HG03025 (cell line): ENCODE measurements at regions not wholly inside any gene's neighbourhood (a gene's known extent, or its start where the extent isn't known, plus 50 kb on each side); places are given as distances from the start of the nearest gene placed in this dataset.
"Not testable (repeated sequence)": the region's sequence is repeated elsewhere in the genome, so short reads cannot be mapped to it uniquely, and the experiment has no call there.

Experiments used
- ATAC-seq: cut with Tn5 transposase; IDR thresholded peaks from one replicate; pipeline ENCODE4 v1.9.1; 2021; ENCODE audit warnings: mild to moderate bottlenecking, moderate library complexity; ENCODE audit not compliant: unreplicated experiment, low FRiP score

DNA sequence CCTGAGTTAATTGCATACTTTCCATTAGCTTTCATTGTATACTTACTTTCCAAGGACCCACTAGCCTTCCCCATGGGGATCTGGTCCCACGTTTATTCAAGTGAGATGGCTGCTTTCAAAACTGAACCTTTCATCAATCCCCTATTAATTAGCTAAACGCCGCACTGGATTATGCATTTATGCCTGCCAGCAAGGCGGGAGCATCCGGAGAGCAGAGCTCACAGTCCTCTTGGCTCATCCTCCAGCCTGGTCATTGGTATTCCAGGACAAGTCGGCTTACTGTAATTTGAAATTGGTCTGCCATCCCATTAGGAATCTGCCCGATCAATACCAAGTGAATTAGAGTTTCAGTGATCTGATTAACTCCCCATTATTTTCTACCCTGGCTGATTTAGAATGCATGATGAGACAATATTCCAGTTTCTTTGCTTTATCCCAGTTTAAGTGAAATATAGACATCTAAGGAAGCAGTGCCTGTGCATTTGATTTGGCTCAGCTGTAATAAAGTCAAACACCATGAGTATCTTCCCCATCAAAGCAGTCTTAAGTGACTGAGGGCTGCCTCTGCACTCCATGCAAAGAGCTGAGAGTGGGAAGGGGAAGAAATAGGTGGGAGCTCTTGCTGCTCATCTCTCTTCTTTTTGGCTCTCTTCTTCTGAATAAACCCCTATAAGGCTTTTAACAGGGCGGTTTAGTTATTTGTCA lies 411.4 kb downstream of the GPAT3 start:
- ATAC-seq: no peak

- ATAC-seq: not testable (repeated sequence)
These were observed 407.8 kb downstream of the GPAT3 start for GRCh38 chr4:83943691-83944090.

DNA sequence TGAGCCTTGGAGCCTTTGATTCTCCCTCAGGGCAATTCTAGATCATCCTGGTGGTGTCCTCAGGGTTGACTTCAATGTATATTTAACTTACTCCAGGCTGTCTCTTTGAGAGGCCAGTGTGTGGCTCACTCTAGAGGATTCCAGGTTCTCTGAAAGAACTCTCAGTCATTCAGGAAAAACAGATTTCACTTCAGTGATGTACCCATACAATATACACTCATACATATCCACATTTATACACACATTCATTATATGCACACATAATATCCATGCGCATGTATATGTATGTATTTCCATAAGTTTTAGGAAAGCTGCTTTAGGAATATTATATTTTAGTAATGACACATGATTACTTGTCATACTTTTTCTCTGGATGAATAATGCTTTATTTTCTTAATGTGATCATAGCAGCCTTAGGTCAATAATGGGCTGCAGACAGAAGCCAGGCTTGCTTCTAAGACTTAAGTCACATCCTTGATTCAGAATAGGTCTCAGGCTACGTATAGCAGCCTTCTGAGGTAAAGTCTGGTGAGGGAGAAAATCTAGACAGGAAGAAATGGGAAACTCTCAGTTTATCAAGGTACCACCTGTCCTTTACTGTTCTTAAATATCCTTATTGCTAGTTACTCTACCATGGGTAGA lies 397.0 kb downstream of the GPAT3 start:
- no peak for ATAC-seq

DNA sequence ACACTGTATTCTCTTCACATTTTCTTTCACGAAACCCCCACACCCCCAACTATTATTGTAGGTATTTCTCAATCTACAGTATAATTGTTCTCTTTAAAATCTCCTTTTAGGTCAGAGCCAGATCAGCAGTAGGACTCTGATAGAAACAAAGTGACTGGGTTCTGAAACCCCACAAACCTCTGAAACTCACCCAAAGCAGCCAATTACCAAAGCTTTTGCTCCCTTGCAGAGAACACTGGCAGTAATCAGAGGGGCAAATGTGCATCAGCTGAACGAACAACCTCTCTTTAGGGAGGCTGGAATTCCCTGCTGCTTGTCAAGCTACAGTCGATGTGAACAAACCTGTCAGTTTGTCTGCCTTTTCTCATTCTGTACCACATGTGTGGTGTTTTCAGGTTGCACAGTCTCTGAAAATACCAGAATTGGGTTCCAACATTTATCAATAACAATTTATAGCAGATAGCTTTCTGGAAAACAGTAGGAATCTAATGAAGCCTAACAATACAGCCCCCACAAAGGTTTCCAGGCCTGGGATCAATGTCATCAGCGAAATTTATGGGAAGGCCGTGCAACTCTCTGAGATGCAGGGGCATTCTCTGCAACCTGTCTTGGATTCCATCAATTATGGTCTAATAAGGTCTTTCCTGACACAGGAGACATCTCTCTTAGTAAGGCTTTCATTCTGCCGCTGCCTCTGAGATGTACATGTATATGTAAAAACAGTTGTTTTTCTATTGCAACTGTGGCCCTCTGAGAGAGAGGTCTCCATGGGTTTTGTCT lies 395.9 kb downstream of the GPAT3 start:
- ATAC-seq: peak; percentile 84

DNA sequence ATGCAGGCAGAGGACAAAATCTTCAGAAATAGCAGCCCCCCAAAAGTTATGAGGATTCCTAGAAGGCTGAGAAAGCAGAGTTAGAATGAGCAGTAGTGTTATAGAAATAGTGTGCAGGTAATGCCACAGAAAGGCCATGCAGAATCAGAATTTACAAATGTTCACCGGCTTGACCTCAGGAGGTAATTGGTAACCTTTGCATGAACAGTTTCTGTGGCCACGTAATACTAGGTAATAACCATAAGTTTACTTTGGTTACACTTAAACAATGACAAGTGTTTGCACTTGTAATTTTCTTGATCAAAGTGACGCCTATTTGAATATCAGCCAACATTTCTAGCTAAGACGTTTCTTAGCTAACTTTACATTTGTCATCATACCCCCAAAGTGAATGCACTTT lies 393.6 kb downstream of the GPAT3 start:
- no peak for ATAC-seq

DNA sequence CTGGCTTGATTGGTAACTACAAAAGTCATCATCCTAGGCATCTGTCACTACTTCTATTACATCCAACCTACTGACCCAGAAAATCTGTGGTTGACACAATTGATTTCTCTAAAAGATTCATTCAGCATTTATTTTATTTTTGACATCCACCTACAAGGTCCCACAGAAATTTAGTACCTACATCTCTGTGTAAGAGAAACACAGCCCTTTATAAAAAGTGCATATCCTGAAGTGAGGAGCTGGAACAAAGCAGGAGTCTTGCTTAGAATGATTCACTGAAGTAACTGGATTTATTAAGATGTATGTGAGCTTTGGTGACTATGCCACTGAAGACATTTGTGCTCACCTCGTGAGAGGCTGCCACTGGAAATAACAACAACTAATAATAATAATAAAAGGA lies 391.0 kb downstream of the GPAT3 start:
- ATAC-seq: no peak

DNA sequence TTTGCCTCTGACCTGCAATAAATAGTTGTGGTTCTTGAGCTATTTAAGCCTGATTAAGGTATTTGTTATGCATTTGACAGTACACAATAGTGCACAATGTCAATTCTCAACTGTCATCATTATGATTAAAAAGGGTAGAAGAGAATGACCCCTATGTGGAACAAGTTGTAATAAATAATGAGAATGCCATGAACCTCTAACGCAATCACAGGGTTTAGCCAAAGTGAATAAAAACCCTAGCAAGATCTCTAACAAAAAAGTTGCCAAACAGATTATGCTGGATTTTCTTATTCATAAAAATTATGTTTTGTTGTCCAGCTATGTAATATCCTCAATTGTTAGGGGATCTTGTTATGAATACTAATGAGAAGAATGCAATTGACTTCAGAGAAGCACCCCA lies 387.4 kb downstream of the GPAT3 start:
- no peak for ATAC-seq

DNA sequence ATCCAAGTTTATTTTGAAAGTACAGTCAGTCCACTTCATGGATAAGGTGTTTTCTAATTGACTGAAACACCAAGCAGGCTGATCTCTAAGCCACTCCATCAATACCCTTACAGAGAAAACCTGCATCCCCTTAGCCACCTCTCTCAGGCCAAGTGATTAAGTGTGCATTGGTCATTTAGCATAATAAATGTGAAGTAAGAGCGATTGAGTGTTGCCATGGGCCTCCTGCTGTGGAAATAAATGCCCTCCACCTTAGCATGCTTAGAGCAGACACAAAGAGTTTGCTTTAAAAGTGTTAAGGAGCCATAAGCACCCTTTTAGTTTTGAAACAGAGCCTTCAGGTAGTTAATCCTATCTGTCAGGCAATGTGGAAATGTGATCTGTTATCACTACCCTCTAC lies 386.5 kb downstream of the GPAT3 start:
- ATAC-seq: no peak

DNA sequence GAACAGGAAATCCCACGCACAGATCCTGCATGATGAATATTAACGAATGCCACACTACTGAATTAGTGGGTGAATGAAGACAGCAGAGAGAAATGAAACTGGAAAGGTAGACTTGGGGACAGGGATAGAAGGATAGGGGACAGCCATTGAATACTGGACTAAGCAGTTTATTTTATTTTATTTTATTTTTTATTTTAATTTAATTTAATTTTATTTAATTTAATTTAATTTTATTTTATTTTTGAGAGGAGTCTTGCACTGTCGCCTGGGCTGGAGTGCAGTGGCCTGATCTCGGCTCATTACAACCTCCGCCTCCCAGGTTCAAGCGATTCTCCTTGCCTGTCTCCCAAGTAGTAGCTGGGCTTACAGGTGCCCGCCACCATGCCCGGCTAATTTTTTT lies 385.2 kb downstream of the GPAT3 start:
- ATAC-seq: no peak

GRCh38 chr4:83920375-83920774 lies 384.5 kb downstream of the GPAT3 start:
- no peak for ATAC-seq

- no peak for ATAC-seq
These were observed 381.7 kb downstream of the GPAT3 start for GRCh38 chr4:83917572-83917971.

DNA sequence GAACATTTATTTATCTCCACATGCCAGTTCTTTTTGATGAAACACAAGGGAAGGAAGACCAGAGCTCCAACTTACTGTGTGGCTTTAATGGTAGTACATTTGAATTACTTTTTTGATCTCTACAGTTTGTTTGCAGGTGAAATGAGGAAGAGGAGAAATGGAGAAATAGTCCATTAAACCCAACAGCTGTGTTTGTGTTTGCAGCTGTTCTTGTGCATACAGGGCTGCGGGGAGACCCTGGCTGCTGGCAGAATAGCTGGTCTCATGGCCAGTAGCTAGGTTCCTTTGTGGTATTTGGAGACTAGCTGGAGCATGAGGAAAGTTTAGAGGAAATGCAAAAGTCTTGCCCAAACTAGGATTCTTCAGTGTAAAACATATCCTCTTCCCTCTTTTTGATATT lies 374.8 kb downstream of the GPAT3 start:
- ATAC-seq: no peak

- ATAC-seq: no peak
These were observed 370.7 kb downstream of the GPAT3 start for GRCh38 chr4:83906561-83906960.

DNA sequence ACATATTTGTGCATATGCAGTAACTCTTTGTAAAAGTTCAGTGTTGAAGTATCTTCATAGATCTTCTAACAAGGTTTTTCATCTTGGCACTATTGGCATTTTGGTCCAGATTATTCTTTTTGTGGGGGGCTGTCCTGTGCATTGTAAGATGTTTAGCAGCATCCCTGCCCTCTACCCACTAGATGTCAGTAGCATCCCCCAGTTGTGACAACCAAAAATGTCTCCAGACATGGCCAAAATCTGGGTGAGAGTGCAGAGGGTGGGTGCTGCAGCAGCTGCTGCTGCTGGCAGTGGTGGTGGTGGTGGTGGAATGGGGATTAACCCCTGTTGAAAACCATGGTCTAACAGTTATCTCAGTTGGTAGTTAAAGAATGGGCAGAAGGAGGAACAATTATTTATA lies 370.0 kb downstream of the GPAT3 start:
- no peak for ATAC-seq

GRCh38 chr4:83903740-83904139 lies 367.8 kb downstream of the GPAT3 start:
- ATAC-seq: not testable (repeated sequence)

GRCh38 chr4:83894831-83895230 lies 358.9 kb downstream of the GPAT3 start:
- no peak for ATAC-seq

DNA sequence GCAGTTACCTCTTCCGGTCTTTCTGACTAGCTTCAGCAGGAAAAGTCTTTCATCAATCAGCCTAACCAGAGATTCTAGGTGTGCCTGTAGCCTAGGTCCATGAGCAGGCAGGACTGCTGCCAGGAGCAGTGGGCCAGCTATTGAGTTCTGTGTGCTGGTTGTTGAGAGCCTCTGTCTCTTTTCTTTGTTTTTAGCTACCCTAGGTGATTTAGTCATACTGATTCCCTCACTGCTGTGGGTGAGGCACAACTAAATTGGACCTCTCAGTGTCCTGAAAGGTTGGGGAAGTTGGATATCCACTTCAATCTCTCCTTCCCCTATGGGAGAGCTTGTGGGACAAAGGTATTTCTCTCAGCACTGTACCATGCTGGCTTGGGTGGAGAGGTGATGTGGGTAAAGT lies 354.9 kb downstream of the GPAT3 start:
- no peak for ATAC-seq

DNA sequence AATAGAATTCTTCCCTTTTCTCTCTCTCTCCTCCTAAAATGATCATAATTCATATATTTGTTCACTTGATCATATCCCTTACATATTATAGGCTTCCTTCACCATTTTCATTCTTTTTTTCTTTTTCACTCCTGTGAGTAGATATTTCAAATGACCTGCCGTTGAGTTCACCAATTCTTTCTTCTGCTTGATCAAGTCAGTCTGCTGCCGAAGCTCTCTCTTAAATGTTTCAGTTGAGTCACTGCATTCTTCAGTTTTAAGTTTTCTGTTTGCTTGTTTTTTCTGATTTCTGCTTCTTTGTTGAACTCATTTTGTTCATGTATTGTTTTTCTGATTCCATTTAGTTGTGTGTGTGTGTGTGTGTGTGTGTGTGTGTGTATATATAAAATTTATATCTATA lies 354.3 kb downstream of the GPAT3 start:
- no peak for ATAC-seq

DNA sequence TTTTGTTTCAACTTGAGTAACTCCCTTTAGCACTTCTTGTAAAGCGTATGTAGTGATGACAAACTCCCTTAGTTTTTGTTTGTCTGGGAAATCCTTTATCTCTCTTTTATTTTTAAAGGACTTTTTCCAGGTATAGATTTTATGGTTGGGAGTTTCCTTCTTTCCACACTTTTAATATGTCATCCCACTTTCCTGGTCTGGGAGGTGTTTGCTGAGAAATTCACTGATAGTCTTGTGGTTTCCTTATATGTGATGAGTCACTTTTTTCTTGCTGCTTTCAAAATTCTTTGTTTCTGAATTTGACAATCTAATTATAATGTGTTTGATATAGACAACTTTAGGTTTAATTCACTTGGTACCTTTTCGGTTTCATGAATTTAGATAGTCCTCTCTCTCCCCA lies 353.9 kb downstream of the GPAT3 start:
- ATAC-seq: no peak

DNA sequence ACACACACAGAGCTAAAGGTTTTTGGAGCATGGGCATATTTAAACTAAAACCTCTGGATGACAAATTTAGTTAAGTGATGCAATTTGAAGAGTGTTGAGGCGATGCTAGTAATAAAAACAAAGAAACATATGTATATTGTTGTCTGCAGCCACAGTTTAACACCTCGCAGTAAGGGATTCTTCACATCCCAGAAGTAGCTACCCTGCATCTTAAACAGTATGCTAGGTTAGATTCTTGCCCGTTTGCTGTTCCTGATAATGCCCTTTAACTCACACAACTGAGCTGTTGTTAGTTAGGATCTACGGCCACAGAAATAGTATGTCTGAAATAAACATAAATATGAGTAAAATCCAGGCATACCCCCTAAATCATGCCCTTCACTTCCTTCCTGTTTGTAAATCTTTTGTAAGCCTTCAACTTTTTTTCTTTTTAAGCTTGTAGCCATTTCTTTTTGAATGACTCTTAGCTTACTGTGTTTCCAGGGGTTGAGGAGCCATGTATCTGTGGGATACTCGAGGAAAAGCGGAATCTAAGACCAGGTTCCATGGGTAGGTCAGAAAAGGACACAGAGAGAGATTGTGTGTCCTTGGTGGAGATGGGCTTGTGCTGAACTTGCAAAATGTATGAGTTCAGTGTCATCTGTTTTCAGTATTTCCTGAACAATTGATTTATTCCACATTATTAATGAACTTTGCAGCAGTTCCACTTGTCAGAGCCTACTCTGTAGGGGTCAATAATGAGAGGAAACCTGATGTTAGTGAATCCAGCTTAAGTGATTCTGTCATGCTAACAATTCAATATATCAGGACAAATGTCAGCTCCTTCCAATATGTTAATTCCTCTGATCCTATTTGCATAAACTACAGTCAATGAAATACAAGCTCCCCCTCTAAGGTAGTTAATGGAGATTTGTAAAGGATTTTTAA lies 349.6 kb downstream of the GPAT3 start:
- ATAC-seq: no peak

GRCh38 chr4:83876047-83876446 lies 340.1 kb downstream of the GPAT3 start:
- ATAC-seq: no peak
